B cell (primary cell): ENCODE measurements at regions not wholly inside any gene's neighbourhood (a gene's known extent, or its start where the extent isn't known, plus 50 kb on each side); places are given as distances from the start of the nearest gene placed in this dataset.

Experiments used
- ATAC-seq: fragments of 200-7000 bp; cut with Tn5 transposase; one replicate; pipeline ENCODE4 v1.10.0; 2021; ENCODE audit warnings: low read depth, mild to moderate bottlenecking, moderate number of reproducible peaks, moderate library complexity
- CTCF ChIA-PET: fragments of 350-600 bp; sonication (Branson Sonifier 250); formaldehyde crosslinking; loops from one replicate; lab custom pipeline; 2021; ENCODE audit warnings: antibody characterized with exemption, inconsistent platforms; lab: Charles Lee
- POLR2A ChIA-PET: fragments of 350-600 bp; sonication (Branson Sonifier 250); formaldehyde crosslinking; loops from one replicate; lab custom pipeline; 2021; ENCODE audit warnings: antibody characterized with exemption; lab: Charles Lee
- DNase-seq: peaks from one replicate; pipeline ENCODE4 v3.0.0; 2013
- H2AFZ ChIP-seq: 2 replicates; pipeline ENCODE4 v1.6.1; 2012; ENCODE audit warnings: mild to moderate bottlenecking, low read depth, low read length; ENCODE audit not compliant: insufficient read depth, poor library complexity, severe bottlenecking
- H3K27ac ChIP-seq, 2 donors: 1 replicate in 1 of 2; 2 replicates in 1 of 2; pipeline ENCODE4 v1.5.1; 2012 to 2013; ENCODE audit warnings: low read length in 2 of 2, mild to moderate bottlenecking in 2 of 2, moderate library complexity in 1 of 2
- H3K27me3 ChIP-seq, 4 experiments: fragments of 200-600 bp in 1 of 4; sonication (generic) in 1 of 4; replicated peaks in 1 of 4; 1 replicate in 2 of 4; 2 replicates in 2 of 4; pipeline versions ENCODE4 v1.6.1 to v1.7.0; 2013 to 2016; ENCODE audit warnings: low read length in 3 of 4, mild to moderate bottlenecking in 2 of 4, mixed read lengths in 1 of 4, moderate library complexity in 1 of 4; ENCODE audit not compliant: insufficient read depth in 4 of 4, control insufficient read depth in 3 of 4; ENCODE audit errors: control extremely low read depth in 1 of 4
- H3K36me3 ChIP-seq, 2 experiments: replicated peaks in 1 of 2; 1 replicate in 1 of 2; 2 replicates in 1 of 2; pipeline versions ENCODE4 v1.6.1 to v1.7.1; 2013; ENCODE audit warnings: low read length in 1 of 2; ENCODE audit not compliant: insufficient read depth in 2 of 2, control insufficient read depth in 1 of 2; ENCODE audit errors: control extremely low read depth in 1 of 2, extremely low read depth in 1 of 2
- H3K4me1 ChIP-seq, 2 donors: fragments of 200-600 bp in 1 of 2; sonication (generic) in 1 of 2; 1 replicate in 1 of 2; 2 replicates in 1 of 2; pipeline versions ENCODE4 v1.5.1 to v1.6.1; 2013 to 2017; ENCODE audit warnings: low read length in 2 of 2; ENCODE audit not compliant: control insufficient read depth in 2 of 2, insufficient read depth in 2 of 2
- H3K4me2 ChIP-seq: replicated peaks from 2 replicates; pipeline ENCODE3; 2012; ENCODE audit warnings: mild to moderate bottlenecking, low read depth, low read length; ENCODE audit not compliant: poor library complexity, severe bottlenecking
- H3K4me3 ChIP-seq, 5 experiments: fragments of 200-600 bp in 1 of 5; sonication (generic) in 1 of 5; 1 replicate in 3 of 5; 2 replicates in 2 of 5; pipeline versions ENCODE4 v1.5.1 to v1.7.0; 2011 to 2016; ENCODE audit warnings: low read length in 4 of 5, mild to moderate bottlenecking in 4 of 5, low read depth in 2 of 5, control low read depth in 1 of 5, moderate library complexity in 1 of 5; ENCODE audit not compliant: insufficient read depth in 1 of 5; ENCODE audit errors: control extremely low read depth in 1 of 5, extremely low read depth in 1 of 5
- H3K79me2 ChIP-seq: fragments of 200-600 bp; sonication (generic); one replicate; pipeline ENCODE4 v1.6.0; 2016; ENCODE audit warnings: low read length; ENCODE audit not compliant: control insufficient read depth, insufficient read depth
- H3K9ac ChIP-seq: fragments of 200-600 bp; sonication (generic); 2 replicates; pipeline ENCODE4 v1.6.1; 2017; ENCODE audit warnings: mild to moderate bottlenecking, low read length, moderate library complexity
- H3K9me3 ChIP-seq, 3 donors: one replicate each; pipeline versions ENCODE4 v1.6.1 to v1.7.1; 2013; ENCODE audit warnings: low read length in 2 of 3; ENCODE audit not compliant: control insufficient read depth in 2 of 3, insufficient read depth in 1 of 3; ENCODE audit errors: control extremely low read depth in 1 of 3
- H4K20me1 ChIP-seq: 2 replicates; pipeline ENCODE4 v1.6.0; 2012; ENCODE audit warnings: mild to moderate bottlenecking, low read length; ENCODE audit not compliant: insufficient read depth, control insufficient read depth, poor library complexity, severe bottlenecking
- H3K27ac Mint-ChIP-seq: one replicate; pipeline ENCODE4 v1.8.0; 2021; ENCODE audit warnings: mixed read lengths
- H3K27me3 Mint-ChIP-seq: one replicate; pipeline ENCODE4 v1.8.0; 2021; ENCODE audit warnings: mixed read lengths
- H3K4me1 Mint-ChIP-seq: one replicate; pipeline ENCODE4 v1.8.0; 2021; ENCODE audit warnings: mixed read lengths
- H3K4me3 Mint-ChIP-seq: one replicate; pipeline ENCODE4 v1.8.0; 2021; ENCODE audit warnings: mixed read lengths
- H3K9me3 Mint-ChIP-seq: one replicate; pipeline ENCODE4 v1.8.0; 2022; ENCODE audit warnings: mixed read lengths; ENCODE audit not compliant: insufficient read depth
- EZH2 ChIP-seq: IDR thresholded peaks from 2 replicates; pipeline ENCODE4 v1.6.1; 2012; ENCODE audit warnings: borderline replicate concordance, low read depth, mild to moderate bottlenecking, moderate library complexity, low read length; ENCODE audit not compliant: insufficient read depth, poor library complexity, severe bottlenecking
- WGBS: methylation state at CpG from one replicate; pipeline ENCODE4 v1.1.5; 2013; ENCODE audit warnings: missing lambda C conversion rate; ENCODE audit not compliant: insufficient coverage; 5-methylcytosine and 5-hydroxymethylcytosine counted together
- intact Hi-C: fragments of 100-400 bp; cut with micrococcal nuclease; formaldehyde crosslinking; loops from one replicate; pipeline ENCODE4 v1.10.0; 2022
- TF ChIP-seq, protein P1 (sequence below): fragments of 200-600 bp; IDR thresholded peaks from one replicate; pipeline ENCODE4 v1.8.0; 2022; ENCODE audit warnings: antibody characterized with exemption, mild to moderate bottlenecking

- no peaks in the 10 kb centered on the region for H3K27me3 ChIP-seq
- H2AFZ ChIP-seq = no peak overlapping the region
- CTCF ChIA-PET = no interaction called here
- TF ChIP-seq, protein P1, sequence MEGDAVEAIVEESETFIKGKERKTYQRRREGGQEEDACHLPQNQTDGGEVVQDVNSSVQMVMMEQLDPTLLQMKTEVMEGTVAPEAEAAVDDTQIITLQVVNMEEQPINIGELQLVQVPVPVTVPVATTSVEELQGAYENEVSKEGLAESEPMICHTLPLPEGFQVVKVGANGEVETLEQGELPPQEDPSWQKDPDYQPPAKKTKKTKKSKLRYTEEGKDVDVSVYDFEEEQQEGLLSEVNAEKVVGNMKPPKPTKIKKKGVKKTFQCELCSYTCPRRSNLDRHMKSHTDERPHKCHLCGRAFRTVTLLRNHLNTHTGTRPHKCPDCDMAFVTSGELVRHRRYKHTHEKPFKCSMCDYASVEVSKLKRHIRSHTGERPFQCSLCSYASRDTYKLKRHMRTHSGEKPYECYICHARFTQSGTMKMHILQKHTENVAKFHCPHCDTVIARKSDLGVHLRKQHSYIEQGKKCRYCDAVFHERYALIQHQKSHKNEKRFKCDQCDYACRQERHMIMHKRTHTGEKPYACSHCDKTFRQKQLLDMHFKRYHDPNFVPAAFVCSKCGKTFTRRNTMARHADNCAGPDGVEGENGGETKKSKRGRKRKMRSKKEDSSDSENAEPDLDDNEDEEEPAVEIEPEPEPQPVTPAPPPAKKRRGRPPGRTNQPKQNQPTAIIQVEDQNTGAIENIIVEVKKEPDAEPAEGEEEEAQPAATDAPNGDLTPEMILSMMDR = no peak
- no peak for TF ChIP-seq EZH2
- no peaks in the 10 kb centered on the region for H3K36me3 ChIP-seq
- intact Hi-C loops = no loop called here
- POLR2A ChIA-PET = no interaction called here
- no peaks in the 10 kb centered on the region for H4K20me1 ChIP-seq
- no peak for DNase-seq
- no peaks in the 10 kb centered on the region for H3K9me3 ChIP-seq
- H3K4me1 ChIP-seq = no peaks in the 10 kb centered on the region
- H3K27me3 Mint-ChIP-seq = peaks cover 2% of the 10 kb centered on the region
- no peak overlapping the region for H3K4me3 ChIP-seq
- 94% methylated on average over 3 of the region's 4 CpGs for WGBS
- H3K27ac ChIP-seq = no peak overlapping the region
- H3K9me3 Mint-ChIP-seq = no peaks in the 10 kb centered on the region
- no peaks in the 10 kb centered on the region for H3K79me2 ChIP-seq
- ATAC-seq = no peak
- H3K9ac ChIP-seq = no peak overlapping the region
- H3K27ac Mint-ChIP-seq = no peak overlapping the region
- H3K4me2 ChIP-seq = no peak overlapping the region
- H3K4me3 Mint-ChIP-seq = no peak overlapping the region
- H3K4me1 Mint-ChIP-seq = peaks cover 6% of the 10 kb centered on the region
Observed at GRCh38 chr9:81753436-81753835, 64.1 kb upstream of the TLE1 start.

GRCh38 chr9:81754245-81754644 is 64.9 kb upstream of the TLE1 start:
- CTCF ChIA-PET = no interaction called here
- no peak for DNase-seq

More at GRCh38 chr9:81754245-81754644, 64.9 kb upstream of the TLE1 start:
- intact Hi-C loops = no loop called here
- Histone ChIP-seq H3K27me3 (no peaks in the 10 kb centered on the region), H3K9me3 (no peaks in the 10 kb centered on the region), H4K20me1 (no peaks in the 10 kb centered on the region), H3K4me3 (no peak overlapping the region), H3K36me3 (no peaks in the 10 kb centered on the region), H3K4me2 (no peak overlapping the region), H3K4me1 (no peaks in the 10 kb centered on the region), H3K27ac (no peak overlapping the region), H2AFZ (no peak overlapping the region), H3K9ac (no peak overlapping the region), H3K79me2 (no peaks in the 10 kb centered on the region)
- no peak for TF ChIP-seq EZH2
- TF ChIP-seq, protein P1 = no peak
- Mint-ChIP-seq H3K9me3 (no peaks in the 10 kb centered on the region), H3K4me3 (no peak overlapping the region), H3K27ac (no peak overlapping the region), H3K27me3 (peaks cover 2% of the 10 kb centered on the region), H3K4me1 (peaks cover 8% of the 10 kb centered on the region)
- no peak for ATAC-seq
- POLR2A ChIA-PET = no interaction called here
